ENCODE measurements at regions not wholly inside any gene's neighbourhood (a gene's known extent, or its start where the extent isn't known, plus 50 kb on each side); places are given as distances from the start of the nearest gene placed in this dataset.

DNA sequence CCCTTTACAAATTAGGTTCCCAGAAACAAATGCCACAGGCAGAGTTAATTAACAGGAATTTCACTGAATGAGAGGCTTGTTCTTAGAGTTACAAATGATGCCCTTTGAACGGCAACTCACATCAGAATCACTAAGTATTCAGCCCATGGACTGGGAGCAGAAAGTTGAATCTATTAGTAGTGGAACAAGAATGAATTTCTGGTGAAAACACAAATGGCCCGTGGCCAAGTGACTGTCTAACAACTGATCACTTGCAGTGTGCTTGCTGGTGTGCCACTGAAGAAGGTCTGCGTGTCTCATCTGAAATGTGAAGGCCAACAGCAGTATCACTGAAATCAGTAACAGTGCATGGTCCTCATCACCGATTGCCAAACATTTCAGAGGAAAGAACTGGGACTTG lies 893.4 kb upstream of the TMEM132C start:
- no peak for DNase-seq (ENCODE audit: low spot score)

DNA sequence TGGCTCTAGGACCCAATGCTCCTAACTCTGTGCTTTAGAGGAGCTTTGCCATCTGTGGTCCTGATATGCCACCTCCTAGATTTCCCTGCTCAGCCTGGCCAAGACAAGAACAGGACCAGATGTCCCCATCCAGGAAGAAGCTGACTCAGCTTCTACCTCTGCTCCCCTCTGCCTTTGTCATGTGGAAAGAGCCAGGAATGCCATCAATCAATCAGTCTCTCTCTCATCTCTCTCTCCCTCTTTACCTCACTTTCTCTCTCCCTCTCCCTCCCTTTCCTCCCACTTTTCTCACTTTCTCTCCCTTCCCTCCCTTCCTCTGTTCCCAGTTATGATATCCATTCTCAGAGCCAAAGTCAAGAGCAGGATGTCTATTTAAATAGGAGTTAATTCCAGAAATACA lies 892.5 kb upstream of the TMEM132C start:
- no peak for DNase-seq (ENCODE audit: low spot score)

DNA sequence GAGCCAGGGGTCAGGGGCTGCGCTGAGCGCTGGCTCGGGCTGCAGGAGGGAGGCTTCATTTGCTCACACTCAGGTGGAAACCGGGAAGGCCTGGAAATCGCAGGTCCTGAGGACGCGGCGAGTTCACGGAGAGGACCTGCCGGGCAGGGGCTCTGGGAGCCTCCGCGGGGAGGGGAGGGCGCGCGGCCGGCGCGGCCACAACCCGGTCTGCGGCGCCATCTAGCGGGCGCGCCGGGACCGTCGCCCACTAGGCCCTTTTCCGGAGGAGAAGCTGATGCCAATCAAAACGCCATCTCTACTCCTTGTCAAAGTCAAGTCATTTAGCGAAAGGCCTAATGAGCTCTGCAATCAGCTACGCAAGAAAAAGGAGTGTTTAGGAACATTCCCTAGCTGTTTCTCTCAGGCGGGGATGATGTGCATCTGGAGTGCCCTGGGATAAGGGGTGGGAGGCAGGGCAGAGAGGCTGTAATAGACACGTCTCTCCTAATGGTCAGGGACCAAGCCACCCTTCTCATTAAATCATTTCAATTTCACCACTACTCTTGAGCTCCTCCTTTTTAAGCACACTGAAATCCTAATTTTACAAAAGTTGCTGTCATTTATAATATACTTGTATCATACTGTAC lies 885.8 kb upstream of the TMEM132C start:
- no peak for DNase-seq (ENCODE audit: low spot score)

DNA sequence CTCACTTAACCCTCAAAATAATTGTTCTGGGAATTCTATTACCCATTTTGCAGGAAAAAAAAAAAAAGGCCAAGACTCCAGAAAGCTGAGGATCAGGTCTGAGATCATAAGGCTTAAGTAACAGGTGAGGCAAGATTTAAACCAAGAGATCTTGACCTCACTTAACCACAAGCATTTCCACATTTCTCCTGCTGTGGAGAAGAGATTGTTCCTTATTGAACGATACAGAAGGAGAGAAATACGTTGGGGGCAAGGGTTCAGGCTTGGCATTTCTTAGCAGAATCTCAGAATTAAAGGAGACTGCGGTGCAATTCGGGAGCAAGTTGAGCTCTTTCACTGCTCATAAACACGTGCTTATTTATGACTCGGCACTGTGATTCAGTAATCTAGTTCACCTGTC lies 885.3 kb upstream of the TMEM132C start:
- DNase-seq (ENCODE audit: low spot score): no peak

- no peak for DNase-seq (ENCODE audit: low spot score)
Measured at GRCh38 chr12:127383281-127383680, 883.7 kb upstream of the TMEM132C start.

DNA sequence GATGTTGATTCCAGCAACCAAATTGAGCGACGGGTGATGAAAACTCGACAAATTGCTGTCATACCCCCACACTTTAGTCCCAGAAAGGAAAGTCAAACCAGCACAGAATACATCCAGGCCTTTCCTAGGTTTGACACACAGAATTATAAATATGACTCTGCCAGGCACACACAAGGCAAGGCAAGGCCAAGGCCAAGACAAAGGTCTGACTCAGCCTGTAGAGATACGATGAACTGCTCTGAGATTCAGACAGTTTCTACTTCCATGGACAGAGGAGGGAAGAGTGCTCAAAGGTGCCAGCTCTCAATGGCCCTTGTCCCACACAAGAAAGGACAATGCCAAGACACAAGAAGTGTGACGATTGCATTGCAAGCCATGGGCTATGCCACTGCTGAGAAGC lies 880.2 kb upstream of the TMEM132C start:
- DNase-seq (ENCODE audit: low spot score): no peak

DNA sequence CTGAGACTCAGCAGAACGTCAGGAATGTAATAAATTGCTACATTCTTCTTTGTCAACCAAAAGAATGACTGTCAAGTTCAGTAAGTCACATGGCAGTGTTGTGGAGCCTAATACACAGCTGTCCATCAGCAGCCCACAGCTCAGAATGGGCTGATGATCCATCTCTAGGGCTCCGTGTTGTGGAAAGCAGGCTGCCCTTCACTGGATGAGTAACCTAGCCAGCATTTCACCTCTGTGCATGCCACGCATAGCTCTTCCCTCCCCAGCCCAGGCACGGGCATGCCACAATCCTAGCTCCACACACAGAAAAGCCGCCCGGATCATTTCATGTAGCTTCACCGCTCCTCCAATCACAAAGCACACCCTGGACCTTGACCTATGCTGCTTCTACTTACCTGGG lies 878.0 kb upstream of the TMEM132C start:
- no peak for DNase-seq (ENCODE audit: low spot score)

GRCh38 chr12:127389923-127390322 lies 877.0 kb upstream of the TMEM132C start:
- no peak for DNase-seq (ENCODE audit: low spot score)

- DNase-seq (ENCODE audit: low spot score): no peak
Measured at GRCh38 chr12:127393465-127393864, 873.5 kb upstream of the TMEM132C start.

- DNase-seq (ENCODE audit: low spot score): no peak
Measured at GRCh38 chr12:127393896-127394295, 873.1 kb upstream of the TMEM132C start.

- no peak for DNase-seq (ENCODE audit: low spot score)
Measured at GRCh38 chr12:127396734-127397133, 870.2 kb upstream of the TMEM132C start.

GRCh38 chr12:127398016-127398710 lies 868.8 kb upstream of the TMEM132C start:
- DNase-seq (ENCODE audit: low spot score): no peak

- DNase-seq (ENCODE audit: low spot score): no peak
Measured at GRCh38 chr12:127399451-127399850, 867.5 kb upstream of the TMEM132C start.

- no peak for DNase-seq (ENCODE audit: low spot score)
Measured at GRCh38 chr12:127400221-127400620, 866.7 kb upstream of the TMEM132C start.

DNA sequence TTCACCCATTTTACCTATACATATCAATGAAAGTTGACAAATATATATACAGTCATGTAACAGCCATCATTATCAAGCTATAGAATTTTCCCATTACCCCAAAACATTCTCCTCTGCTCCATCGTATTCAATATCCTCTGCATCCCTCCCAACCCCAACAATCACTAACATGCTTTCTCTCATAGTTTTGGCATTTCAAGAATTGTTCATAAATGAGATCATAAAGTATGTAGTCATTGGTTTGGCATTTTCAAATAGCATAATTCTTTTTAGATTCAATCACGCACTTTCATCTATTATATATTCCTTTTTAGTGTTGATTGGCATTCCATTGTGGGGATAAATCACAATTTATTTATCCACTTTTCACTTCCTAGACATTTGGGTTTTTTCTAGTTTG lies 866.0 kb upstream of the TMEM132C start:
- no peak for DNase-seq (ENCODE audit: low spot score)

GRCh38 chr12:127401536-127401935 lies 865.4 kb upstream of the TMEM132C start:
- no peak for DNase-seq (ENCODE audit: low spot score)

GRCh38 chr12:127411166-127411915 lies 855.6 kb upstream of the TMEM132C start:
- no peak for DNase-seq (ENCODE audit: low spot score)

DNA sequence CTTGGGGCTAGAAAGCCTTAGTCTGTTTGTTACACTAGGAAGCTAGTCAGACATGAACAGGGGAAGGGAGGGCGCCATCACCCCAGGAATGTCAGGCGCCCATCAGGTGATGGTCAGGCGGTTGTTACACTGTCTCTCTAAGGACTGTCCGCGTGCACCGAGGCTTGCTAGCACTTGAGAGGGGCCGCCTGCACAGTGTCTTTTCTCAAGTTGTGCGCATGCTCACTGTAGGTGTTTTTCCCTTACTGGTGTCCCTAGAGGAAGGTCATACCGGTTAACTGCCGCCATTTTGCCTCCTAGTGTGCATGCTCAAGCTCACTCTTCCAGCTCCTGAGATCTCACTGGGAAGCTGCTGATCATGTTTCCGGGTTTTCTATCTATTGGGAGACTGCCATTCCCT lies 855.0 kb upstream of the TMEM132C start:
- no peak for DNase-seq (ENCODE audit: low spot score)

DNA sequence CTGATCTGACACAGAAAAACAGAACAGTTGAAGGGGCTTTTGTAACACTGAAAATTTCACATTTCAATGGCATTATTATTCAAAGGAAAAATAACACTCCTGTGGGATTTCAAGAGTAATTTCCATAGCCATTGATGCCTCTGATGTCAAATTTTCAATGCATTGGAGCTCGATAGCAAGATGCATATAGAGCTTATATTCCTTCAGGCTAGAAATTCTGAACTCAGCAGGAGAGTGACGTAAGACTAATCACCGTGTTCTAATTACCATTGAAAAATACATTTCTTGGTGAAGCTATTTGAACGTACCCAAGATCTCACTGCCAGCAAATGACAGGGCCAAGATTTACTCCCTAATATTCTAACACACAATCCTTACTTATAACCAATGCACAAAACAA lies 854.1 kb upstream of the TMEM132C start:
- DNase-seq (ENCODE audit: low spot score): no peak

GRCh38 chr12:127414186-127414585 lies 852.8 kb upstream of the TMEM132C start:
- DNase-seq (ENCODE audit: low spot score): no peak

DNA sequence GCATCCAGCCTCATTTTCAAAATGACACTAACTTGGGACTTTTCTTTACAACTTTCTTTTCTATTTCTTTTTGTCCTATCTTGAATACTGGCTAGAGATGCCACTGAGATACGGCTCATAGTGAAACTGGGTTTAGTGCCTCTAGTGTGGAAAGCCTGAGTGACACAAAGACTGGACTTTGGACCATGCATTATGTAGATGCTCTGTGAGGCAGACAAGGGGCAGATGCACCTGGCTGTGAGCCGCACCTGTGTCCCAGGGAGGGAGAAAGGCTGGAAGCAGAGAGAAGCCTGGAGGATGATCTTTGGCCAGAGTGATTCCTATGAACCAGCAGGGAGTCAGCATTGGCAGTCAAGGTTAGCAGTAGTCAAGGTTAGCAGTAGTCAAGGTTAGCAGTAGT lies 852.3 kb upstream of the TMEM132C start:
- no peak for DNase-seq (ENCODE audit: low spot score)

DNA sequence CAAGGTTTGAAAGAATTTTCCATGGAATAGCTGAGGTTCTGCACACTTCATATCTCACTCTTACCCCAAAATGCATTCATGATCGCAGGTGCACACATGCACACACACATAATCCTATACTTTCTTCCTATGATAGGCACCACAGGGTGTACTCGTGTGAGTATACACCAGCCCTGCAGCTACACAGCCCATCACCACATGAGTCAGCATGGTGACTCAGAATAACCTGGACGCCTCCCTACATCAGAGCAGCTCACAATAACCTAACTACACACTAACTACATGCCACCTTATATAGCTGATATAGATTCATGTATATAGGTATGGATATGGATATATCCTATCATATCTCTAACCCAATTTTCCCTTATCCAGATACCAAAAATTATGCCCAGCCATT lies 850.2 kb upstream of the TMEM132C start:
- no peak for DNase-seq (ENCODE audit: low spot score)

DNA sequence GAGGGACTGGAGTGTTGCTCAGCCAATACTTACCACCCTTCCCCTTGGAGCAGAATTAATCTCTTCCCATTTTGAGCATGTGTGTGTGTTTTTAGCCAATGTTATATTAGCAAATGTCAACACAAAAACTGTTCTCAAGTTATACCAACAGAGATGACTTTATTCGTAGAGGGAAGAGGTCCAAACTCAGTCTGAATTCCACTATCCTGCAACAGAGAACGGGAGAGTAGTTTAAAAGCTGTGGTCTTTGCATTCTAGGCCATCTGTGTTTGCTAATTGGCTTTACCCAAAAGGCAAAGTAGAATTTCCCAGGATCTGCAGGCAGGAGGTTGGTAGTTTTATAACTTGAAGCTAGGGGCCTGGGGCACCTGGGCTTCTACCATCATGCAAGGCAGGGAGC lies 847.9 kb upstream of the TMEM132C start:
- DNase-seq (ENCODE audit: low spot score): no peak
